Endothelial cell of umbilical vein (primary cell): ENCODE measurements at regions not wholly inside any gene's neighbourhood (a gene's known extent, or its start where the extent isn't known, plus 50 kb on each side); places are given as distances from the start of the nearest gene placed in this dataset.

Experiments used
- CTCF ChIP-seq, 2 donors: IDR thresholded peaks; 1 replicate in 1 of 2; 2 replicates in 1 of 2; pipeline ENCODE4 v1.5.1; 2011; ENCODE audit warnings: low read length in 2 of 2, mild to moderate bottlenecking in 2 of 2, moderate library complexity in 2 of 2, control low read depth in 1 of 2, inconsistent platforms in 1 of 2, low read depth in 1 of 2; ENCODE audit not compliant: insufficient read depth in 1 of 2; ENCODE audit errors: extremely low read depth in 1 of 2
- GATA2 ChIP-seq: IDR thresholded peaks from 2 replicates; pipeline ENCODE4 v1.7.0; 2011; ENCODE audit warnings: low read depth, mild to moderate bottlenecking, moderate library complexity, mixed read lengths, low read length; ENCODE audit not compliant: insufficient read length, insufficient read depth
- POLR2A ChIP-seq: IDR thresholded peaks from 2 replicates; pipeline ENCODE4 v1.6.1; 2012; ENCODE audit warnings: low read depth, mild to moderate bottlenecking, control low read depth, low read length

- TF ChIP-seq CTCF (IDR thresholded peaks at IDR 0.05; ENCODE audit: extremely low read depth in 1 of 2, insufficient read depth in 1 of 2, low read depth in 1 of 2, low read length in 2 of 2): no peak
- no peak for TF ChIP-seq GATA2
- no peak for TF ChIP-seq POLR2A
Measured at GRCh38 chr2:204225671-204226073, 289.1 kb downstream of the ICOS start.
